Stomach (tissue), 8 donors: ENCODE measurements at regions not wholly inside any gene's neighbourhood (a gene's known extent, or its start where the extent isn't known, plus 50 kb on each side); places are given as distances from the start of the nearest gene placed in this dataset.

Source experiments
- DNase-seq, 2 donors: peaks; one replicate each; pipeline versions ENCODE4 v3.0.0 to v3.0.0-alpha.2; 2013 to 2019
- H3K27ac ChIP-seq, 5 donors: fragments of 200-600 bp in 4 of 5; sonication (generic) in 4 of 5; one replicate each; pipeline ENCODE4 v1.5.1; 2013 to 2019; ENCODE audit warnings: mild to moderate bottlenecking in 1 of 5, moderate library complexity in 1 of 5
- H3K27me3 ChIP-seq, 3 donors: fragments of 200-600 bp; sonication (generic); one replicate each; pipeline ENCODE4 v1.5.1; 2017 to 2019; ENCODE audit warnings: mixed run types in 1 of 3
- H3K36me3 ChIP-seq, 4 donors: fragments of 200-600 bp; sonication (generic); 1 replicate in 3 of 4; 2 replicates in 1 of 4; pipeline ENCODE4 v1.5.1; 2016 to 2019
- H3K4me1 ChIP-seq, 4 donors: fragments of 200-600 bp; sonication (generic); one replicate each; pipeline ENCODE4 v1.5.1; 2016 to 2019
- H3K4me3 ChIP-seq, 4 donors: fragments of 200-600 bp; sonication (generic) in 3 of 4; one replicate each; pipeline ENCODE4 v1.5.1; 2016 to 2019; ENCODE audit warnings: mild to moderate bottlenecking in 1 of 4
- H3K9me3 ChIP-seq, 4 donors: fragments of 200-600 bp; sonication (generic); one replicate each; pipeline ENCODE4 v1.5.1; 2016 to 2019
- EP300 ChIP-seq: sonication (generic); formaldehyde crosslinking; IDR thresholded peaks from one replicate; pipeline ENCODE4 v1.6.1; 2017; ENCODE audit warnings: antibody characterized with exemption
- POLR2A ChIP-seq, 4 donors: fragments of 450-650 bp; IDR thresholded peaks; one replicate each; pipeline ENCODE4 v1.6.1; 2016; ENCODE audit warnings: antibody characterized with exemption in 4 of 4, control low read depth in 2 of 4, mild to moderate bottlenecking in 1 of 4, moderate library complexity in 1 of 4
- POLR2AphosphoS5 ChIP-seq, 3 donors: sonication (generic); formaldehyde crosslinking; IDR thresholded peaks; one replicate each; pipeline ENCODE4 v1.6.1; 2016; ENCODE audit warnings: antibody characterized with exemption in 3 of 3
- WGBS, 5 donors: extraction: QIAGEN DNeasy Blood & Tissue Kit in 3 of 5; methylation state at CpG; one replicate each; pipeline versions ENCODE4 v1.1.5 to v1.1.7; 2013 to 2018; 5-methylcytosine and 5-hydroxymethylcytosine counted together
- intact Hi-C: fragments of 100-400 bp; cut with DNase I; formaldehyde crosslinking; loops from one replicate; pipeline ENCODE4 v1.15.1; 2023; ENCODE audit warnings: low total_unique reads
- TF ChIP-seq, protein P1 (sequence below), 7 experiments: fragments of 450-650 bp in 4 of 7; fragments of 200-600 bp in 3 of 7; sonication (generic) in 3 of 7; IDR thresholded peaks; one replicate each; pipeline ENCODE4 v1.5.1; 2016 to 2019; ENCODE audit warnings: antibody characterized with exemption in 7 of 7, control low read depth in 2 of 7, mild to moderate bottlenecking in 1 of 7
- donor health status: healthy with polysubstance abuse.
- donor health status: Bipolar disorder and iron deficiency.
- donor health status: healthy.

DNA sequence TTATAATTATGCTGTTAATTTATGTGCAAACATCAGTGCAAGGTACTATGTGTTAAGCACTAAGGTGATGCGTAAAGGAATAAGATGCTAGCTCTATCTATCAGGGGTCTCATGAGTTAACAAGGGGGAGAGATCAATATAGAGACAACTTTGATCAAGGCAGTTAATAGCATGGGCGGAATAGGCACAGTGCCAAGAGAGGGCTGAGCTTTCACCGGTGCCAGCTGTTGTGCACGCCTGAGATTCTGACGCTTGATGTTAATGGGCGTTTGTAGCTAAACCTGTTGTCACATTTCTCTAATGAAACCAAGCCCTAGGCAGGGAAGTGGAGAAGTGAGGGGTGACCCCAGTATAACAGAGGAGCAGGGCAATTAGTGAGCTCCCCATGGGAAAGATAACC, 86.0 kb upstream of the NMU start:
- intact Hi-C loops: no loop called here
- TF ChIP-seq POLR2AphosphoS5 (IDR thresholded peaks at IDR 0.05) (no peak), EP300 (no peak), POLR2A (IDR thresholded peaks at IDR 0.05) (no peak)
- TF ChIP-seq, protein P1, sequence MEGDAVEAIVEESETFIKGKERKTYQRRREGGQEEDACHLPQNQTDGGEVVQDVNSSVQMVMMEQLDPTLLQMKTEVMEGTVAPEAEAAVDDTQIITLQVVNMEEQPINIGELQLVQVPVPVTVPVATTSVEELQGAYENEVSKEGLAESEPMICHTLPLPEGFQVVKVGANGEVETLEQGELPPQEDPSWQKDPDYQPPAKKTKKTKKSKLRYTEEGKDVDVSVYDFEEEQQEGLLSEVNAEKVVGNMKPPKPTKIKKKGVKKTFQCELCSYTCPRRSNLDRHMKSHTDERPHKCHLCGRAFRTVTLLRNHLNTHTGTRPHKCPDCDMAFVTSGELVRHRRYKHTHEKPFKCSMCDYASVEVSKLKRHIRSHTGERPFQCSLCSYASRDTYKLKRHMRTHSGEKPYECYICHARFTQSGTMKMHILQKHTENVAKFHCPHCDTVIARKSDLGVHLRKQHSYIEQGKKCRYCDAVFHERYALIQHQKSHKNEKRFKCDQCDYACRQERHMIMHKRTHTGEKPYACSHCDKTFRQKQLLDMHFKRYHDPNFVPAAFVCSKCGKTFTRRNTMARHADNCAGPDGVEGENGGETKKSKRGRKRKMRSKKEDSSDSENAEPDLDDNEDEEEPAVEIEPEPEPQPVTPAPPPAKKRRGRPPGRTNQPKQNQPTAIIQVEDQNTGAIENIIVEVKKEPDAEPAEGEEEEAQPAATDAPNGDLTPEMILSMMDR (IDR thresholded peaks at IDR 0.05): no peak
- no peak overlapping the region for H3K27ac ChIP-seq
- no peaks in the 10 kb centered on the region for H3K27me3 ChIP-seq
- no peaks in the 10 kb centered on the region for H3K4me1 ChIP-seq
- no peaks in the 10 kb centered on the region for H3K36me3 ChIP-seq
- H3K9me3 ChIP-seq: no peaks in the 10 kb centered on the region
- peak in 1 of 2 donors; percentile 22 for DNase-seq
- WGBS, 5 donors: 67 to 78% (median 75%) methylated on average over 6 of the region's 6 CpGs
- no peak overlapping the region for H3K4me3 ChIP-seq

DNA sequence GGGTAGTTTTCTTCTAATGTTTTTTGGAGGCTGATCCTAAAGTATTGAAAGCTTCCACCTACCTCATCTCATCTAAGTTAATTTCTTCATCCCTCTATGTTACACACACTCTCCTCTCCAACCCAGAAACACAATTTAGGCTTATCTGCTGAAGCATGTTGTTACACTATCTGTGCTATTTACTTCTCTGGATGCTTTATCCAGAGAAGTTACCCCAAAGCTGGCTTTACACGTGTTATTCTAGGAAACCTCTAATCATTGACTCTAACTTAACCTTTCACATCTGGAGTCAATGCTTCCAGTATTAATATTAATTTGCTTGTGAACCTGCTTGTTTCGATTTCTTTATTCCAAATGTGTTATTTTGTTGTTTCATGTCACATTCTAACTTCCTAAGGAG, 87.3 kb upstream of the NMU start:
- H3K27ac ChIP-seq: no peak overlapping the region
- no peak overlapping the region for H3K4me3 ChIP-seq
- H3K9me3 ChIP-seq: no peaks in the 10 kb centered on the region
- TF ChIP-seq EP300: no peak
- no peak for TF ChIP-seq POLR2A (IDR thresholded peaks at IDR 0.05)
- no peak for TF ChIP-seq POLR2AphosphoS5 (IDR thresholded peaks at IDR 0.05)
- TF ChIP-seq, protein P1 (IDR thresholded peaks at IDR 0.05): no peak
- no peak for DNase-seq
- H3K27me3 ChIP-seq: no peaks in the 10 kb centered on the region
- H3K4me1 ChIP-seq: no peaks in the 10 kb centered on the region
- 47 to 56% (median 55%) methylated on average over 2 of the region's 2 CpGs for WGBS, 5 donors
- no peaks in the 10 kb centered on the region for H3K36me3 ChIP-seq
- intact Hi-C loops: no loop called here

DNA sequence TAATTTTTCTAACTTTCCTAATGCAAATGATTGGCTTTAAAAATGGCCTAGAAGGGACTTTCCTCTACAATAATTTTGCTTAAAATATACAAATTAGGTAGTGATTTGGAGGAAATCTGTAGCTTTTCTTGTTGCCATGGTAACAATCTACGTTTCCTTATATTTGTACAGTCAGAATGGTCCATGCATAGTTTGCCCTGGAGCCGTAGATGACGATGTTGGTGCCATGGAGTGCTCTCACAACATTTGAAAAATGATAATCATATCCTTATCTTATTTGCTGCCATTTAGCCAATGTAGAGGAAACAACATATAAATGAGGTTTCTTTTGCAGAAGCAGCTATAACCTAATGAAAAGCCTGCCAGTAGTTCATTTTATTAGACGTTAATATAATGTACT, 89.0 kb upstream of the NMU start:
- intact Hi-C loops: no loop called here

DNA sequence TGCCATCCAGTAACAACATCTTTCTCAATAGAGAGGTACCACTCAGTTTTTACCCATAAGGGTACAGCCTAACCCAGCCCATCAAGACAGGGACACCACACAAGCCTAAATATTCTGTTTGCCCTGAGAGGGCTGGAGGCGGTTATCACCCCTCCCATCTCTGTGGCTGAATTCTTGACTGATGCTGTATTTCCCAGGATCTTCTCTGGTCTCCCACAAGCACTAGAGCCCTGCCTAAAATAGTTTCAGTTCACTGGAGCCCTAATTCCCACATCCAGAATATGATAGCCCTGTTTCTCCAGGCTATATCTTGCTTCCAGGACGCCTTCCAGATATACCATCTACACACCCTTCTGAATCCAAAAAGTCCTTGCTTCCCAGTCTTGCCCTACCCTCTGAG, 91.6 kb upstream of the NMU start:
- Histone ChIP-seq H3K27me3 (no peaks in the 10 kb centered on the region), H3K4me1 (no peaks in the 10 kb centered on the region), H3K27ac (no peak overlapping the region), H3K9me3 (no peaks in the 10 kb centered on the region), H3K4me3 (no peak overlapping the region), H3K36me3 (no peaks in the 10 kb centered on the region)
- 88 to 94% (median 92%) methylated on average over 2 of the region's 2 CpGs for WGBS, 5 donors
- TF ChIP-seq EP300 (no peak), POLR2AphosphoS5 (IDR thresholded peaks at IDR 0.05) (no peak), POLR2A (IDR thresholded peaks at IDR 0.05) (no peak)
- TF ChIP-seq, protein P1 (IDR thresholded peaks at IDR 0.05): no peak
- intact Hi-C loops: no loop called here
- DNase-seq: no peak

More for the DNA sequence above, 89.0 kb upstream of the NMU start:
- H3K4me3 ChIP-seq: no peak overlapping the region
- H3K4me1 ChIP-seq: no peaks in the 10 kb centered on the region
- no peaks in the 10 kb centered on the region for H3K27me3 ChIP-seq
- no peak overlapping the region for H3K27ac ChIP-seq
- H3K36me3 ChIP-seq: no peaks in the 10 kb centered on the region
- no peaks in the 10 kb centered on the region for H3K9me3 ChIP-seq
- TF ChIP-seq POLR2AphosphoS5 (IDR thresholded peaks at IDR 0.05) (no peak), EP300 (no peak), POLR2A (IDR thresholded peaks at IDR 0.05) (no peak)
- TF ChIP-seq, protein P1 (IDR thresholded peaks at IDR 0.05): no peak
- WGBS, 5 donors: 19 to 42% (median 40%) methylated on average over 4 of the region's 4 CpGs
- peak in 1 of 2 donors; percentile 30 for DNase-seq
